Stimulated activated CD8-positive, alpha-beta memory T cell treated with anti-CD3 and anti-CD28 coated beads, Interleukin-7, amount 100 ng/mL, for 48 hours (primary cell): ENCODE measurements at regions not wholly inside any gene's neighbourhood (a gene's known extent, or its start where the extent isn't known, plus 50 kb on each side); places are given as distances from the start of the nearest gene placed in this dataset.

Experiments
- DNase-seq, 2 donors: peaks; one replicate each; pipeline ENCODE4 v3.0.0-alpha.2; 2020; ENCODE audit warnings: low read depth in 1 of 2; ENCODE audit errors: extremely low read depth in 1 of 2

- DNase-seq, result no peak
Observed at GRCh38 chr5:89028595-89029285, 145.8 kb upstream of the MEF2C start.

- DNase-seq, result no peak
Observed at GRCh38 chr5:89024045-89024444, 141.1 kb upstream of the MEF2C start.

- DNase-seq, result no peak
Observed at GRCh38 chr5:89020926-89021610, 138.1 kb upstream of the MEF2C start.

- no peak for DNase-seq
Observed at GRCh38 chr5:89016741-89017303, 133.8 kb upstream of the MEF2C start.

- no peak for DNase-seq
Observed at GRCh38 chr5:89015409-89015808, 132.4 kb upstream of the MEF2C start.

- no peak for DNase-seq
Observed at GRCh38 chr5:89011778-89012711, 129.1 kb upstream of the MEF2C start.

- DNase-seq, result no peak
Observed at GRCh38 chr5:89010512-89010911, 127.5 kb upstream of the MEF2C start.

GRCh38 chr5:89008291-89008690, 125.3 kb upstream of the MEF2C start:
- DNase-seq, result no peak

GRCh38 chr5:89005990-89006389, 123.0 kb upstream of the MEF2C start:
- no peak for DNase-seq

- DNase-seq, result no peak
Observed at GRCh38 chr5:89004379-89004778, 121.4 kb upstream of the MEF2C start.

GRCh38 chr5:89003563-89004036, 120.6 kb upstream of the MEF2C start:
- no peak for DNase-seq

- no peak for DNase-seq
Observed at GRCh38 chr5:88999853-89000252, 116.9 kb upstream of the MEF2C start.

GRCh38 chr5:88997937-88998336, 115.0 kb upstream of the MEF2C start:
- DNase-seq, result no peak

- no peak for DNase-seq
Observed at GRCh38 chr5:88984040-88984439, 101.1 kb upstream of the MEF2C start.

GRCh38 chr5:88979726-88980125, 96.7 kb upstream of the MEF2C start:
- DNase-seq, result no peak

GRCh38 chr5:88979244-88979643, 96.3 kb upstream of the MEF2C start:
- DNase-seq, result no peak

GRCh38 chr5:88976914-88977313, 93.9 kb upstream of the MEF2C start:
- no peak for DNase-seq

- DNase-seq, result no peak
Observed at GRCh38 chr5:88967633-88968585, 84.9 kb upstream of the MEF2C start.

GRCh38 chr5:88964831-88965230, 81.8 kb upstream of the MEF2C start:
- no peak for DNase-seq

- no peak for DNase-seq
Observed at GRCh38 chr5:88957013-88957412, 74.0 kb upstream of the MEF2C start.
